ENCODE measurements at regions not wholly inside any gene's neighbourhood (a gene's known extent, or its start where the extent isn't known, plus 50 kb on each side); places are given as distances from the start of the nearest gene placed in this dataset.

GRCh38 chr16:86298758-86299134 is 211.6 kb upstream of the FOXF1 start:
- no peak for TF ChIP-seq CTCF (IDR thresholded peaks at IDR 0.05)
- no peak for TF ChIP-seq REST (IDR thresholded peaks at IDR 0.05; ENCODE audit: insufficient read depth in 1 of 2, low read depth in 2 of 2, low read length in 1 of 2)

Measured in Panc1 (cell line).